H7 (cell line): ENCODE measurements at regions not wholly inside any gene's neighbourhood (a gene's known extent, or its start where the extent isn't known, plus 50 kb on each side); places are given as distances from the start of the nearest gene placed in this dataset.

Experiments used
- DNase-seq: peaks from one replicate; pipeline ENCODE4 v3.0.0; 2012
- H3K27me3 ChIP-seq: 2 replicates; pipeline ENCODE4 v1.6.0; 2011; ENCODE audit warnings: mild to moderate bottlenecking, low read length; ENCODE audit not compliant: control insufficient read depth, insufficient read depth
- H3K36me3 ChIP-seq: replicated peaks from 2 replicates; pipeline ENCODE4 v1.5.1; 2011; ENCODE audit warnings: low read length; ENCODE audit not compliant: control insufficient read depth, insufficient read depth
- H3K4me3 ChIP-seq: 2 replicates; pipeline ENCODE4 v1.5.1; 2011; ENCODE audit warnings: low read depth, mild to moderate bottlenecking, control low read depth, low read length, moderate library complexity; ENCODE audit not compliant: insufficient read depth

- Histone ChIP-seq H3K36me3 (no peaks in the 10 kb centered on the region), H3K4me3 (no peak overlapping the region)
- no peak for DNase-seq
Measured at GRCh38 chr2:111656436-111656835, 227.6 kb downstream of the ANAPC1 start.

GRCh38 chr2:111656894-111657293, 227.1 kb downstream of the ANAPC1 start:
- no peaks in the 10 kb centered on the region for H3K27me3 ChIP-seq
- no peaks in the 10 kb centered on the region for H3K36me3 ChIP-seq
- no peak for DNase-seq
- no peak overlapping the region for H3K4me3 ChIP-seq

More at GRCh38 chr2:111656436-111656835, 227.6 kb downstream of the ANAPC1 start:
- H3K27me3 ChIP-seq = no peaks in the 10 kb centered on the region

DNA sequence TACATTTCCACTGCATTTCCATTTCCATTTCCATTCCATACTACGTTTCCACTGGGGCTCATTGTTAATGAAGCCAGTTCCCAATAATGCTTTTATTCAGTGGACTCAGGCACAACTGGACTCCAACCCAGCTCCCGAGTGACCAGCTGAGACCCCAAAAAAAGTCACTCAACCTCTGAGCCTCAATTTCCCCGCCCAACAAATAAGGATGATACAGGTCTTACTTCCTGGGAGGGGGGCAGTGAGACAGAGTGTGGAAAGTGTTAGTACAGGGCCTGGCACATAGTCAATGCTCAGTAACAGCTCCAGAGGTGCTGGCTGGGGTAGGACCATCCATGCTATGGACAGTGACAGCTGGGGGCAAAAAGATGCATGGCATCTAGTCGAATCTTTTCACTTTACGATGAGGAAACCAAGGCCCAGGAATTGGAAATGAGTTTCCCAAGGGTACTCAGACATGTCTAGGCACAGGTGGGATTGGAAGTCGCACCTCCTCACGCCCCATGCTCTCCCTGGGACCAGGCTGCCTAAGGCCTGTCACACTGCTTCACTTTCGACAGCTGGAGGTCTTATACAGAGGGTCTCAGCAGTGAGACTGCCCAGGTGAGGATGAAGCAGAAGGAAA, 226.5 kb downstream of the ANAPC1 start:
- H3K27me3 ChIP-seq = no peaks in the 10 kb centered on the region
- no peak overlapping the region for H3K4me3 ChIP-seq
- H3K36me3 ChIP-seq = no peaks in the 10 kb centered on the region
- no peak for DNase-seq

GRCh38 chr2:111659361-111660333, 224.3 kb downstream of the ANAPC1 start:
- peak; percentile 71 for DNase-seq
- Histone ChIP-seq H3K4me3 (no peak overlapping the region), H3K27me3 (no peaks in the 10 kb centered on the region), H3K36me3 (no peaks in the 10 kb centered on the region)

- no peaks in the 10 kb centered on the region for H3K27me3 ChIP-seq
- H3K4me3 ChIP-seq = no peak overlapping the region
- no peaks in the 10 kb centered on the region for H3K36me3 ChIP-seq
- DNase-seq = no peak
Measured at GRCh38 chr2:111660811-111661210, 223.2 kb downstream of the ANAPC1 start.

GRCh38 chr2:111661286-111661940, 222.6 kb downstream of the ANAPC1 start:
- Histone ChIP-seq H3K27me3 (no peaks in the 10 kb centered on the region), H3K36me3 (no peaks in the 10 kb centered on the region), H3K4me3 (no peak overlapping the region)
- no peak for DNase-seq

DNA sequence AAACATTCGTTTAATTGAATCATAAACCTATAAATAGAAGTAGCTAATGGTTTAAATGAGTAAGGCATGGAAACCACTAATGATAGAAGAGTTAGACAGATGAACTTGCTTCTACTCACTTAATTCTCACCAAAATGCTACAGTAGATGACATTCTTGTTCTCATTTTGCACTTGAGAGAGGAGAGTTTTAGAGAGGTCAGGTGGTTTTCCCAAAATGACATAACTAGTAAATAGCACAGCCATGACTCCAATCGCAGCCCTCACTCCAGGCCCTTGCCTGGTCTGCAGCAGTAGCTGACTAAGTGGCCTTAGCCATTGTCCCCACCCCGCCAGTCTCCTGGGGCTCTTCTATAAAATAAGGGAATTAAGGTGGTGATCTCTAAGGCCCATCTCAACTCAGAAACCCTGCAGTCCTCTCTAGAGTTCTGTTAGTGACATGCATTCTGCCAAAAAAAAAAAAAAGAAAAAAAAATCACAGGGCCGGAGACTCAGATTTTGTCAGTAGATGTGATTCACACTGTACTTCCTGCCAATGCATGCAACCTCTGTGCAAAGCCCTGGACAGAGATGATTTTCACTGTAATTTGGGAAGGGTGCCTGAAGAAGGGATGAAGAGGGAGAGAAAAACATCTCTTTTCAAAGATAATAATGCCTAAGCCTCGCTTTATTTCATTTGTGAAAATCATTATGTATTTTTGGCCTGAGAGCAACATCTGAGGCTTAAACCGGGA, 221.8 kb downstream of the ANAPC1 start:
- no peaks in the 10 kb centered on the region for H3K27me3 ChIP-seq
- no peak overlapping the region for H3K4me3 ChIP-seq
- DNase-seq = no peak
- H3K36me3 ChIP-seq = no peaks in the 10 kb centered on the region

GRCh38 chr2:111662771-111663470, 221.1 kb downstream of the ANAPC1 start:
- Histone ChIP-seq H3K27me3 (no peaks in the 10 kb centered on the region), H3K4me3 (no peak overlapping the region), H3K36me3 (no peaks in the 10 kb centered on the region)
- DNase-seq = no peak

GRCh38 chr2:111663471-111664274, 220.3 kb downstream of the ANAPC1 start:
- Histone ChIP-seq H3K4me3 (no peak overlapping the region), H3K36me3 (no peaks in the 10 kb centered on the region), H3K27me3 (no peaks in the 10 kb centered on the region)
- DNase-seq = no peak

DNA sequence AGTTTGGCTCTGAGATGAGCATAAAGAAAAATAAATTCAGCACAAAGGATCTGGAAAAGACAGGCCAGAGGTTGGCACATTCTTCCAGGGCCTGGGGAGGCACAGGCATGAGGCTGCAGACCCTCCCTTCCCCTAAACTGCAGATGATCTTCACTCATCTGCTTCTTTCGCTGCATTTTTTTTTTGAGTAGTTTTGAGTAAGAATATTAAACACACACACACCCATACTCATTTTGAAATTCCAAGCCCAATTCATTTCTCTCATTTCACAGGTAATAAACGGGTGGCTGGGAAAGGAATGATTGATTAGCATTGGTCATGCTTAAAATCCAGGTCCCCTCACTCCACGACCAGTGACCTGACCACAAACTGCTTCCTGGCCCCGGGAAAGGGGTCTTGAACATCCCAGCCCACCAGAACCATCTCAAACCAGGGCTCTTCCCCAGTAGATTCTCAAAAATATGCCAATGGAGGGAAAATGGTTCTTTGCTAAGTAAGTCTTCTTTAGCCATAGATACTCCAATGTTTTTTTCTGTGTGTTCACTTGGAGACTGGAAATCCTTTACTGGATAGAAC, 219.6 kb downstream of the ANAPC1 start:
- H3K4me3 ChIP-seq = no peak overlapping the region
- H3K36me3 ChIP-seq = no peaks in the 10 kb centered on the region
- no peak for DNase-seq
- H3K27me3 ChIP-seq = no peaks in the 10 kb centered on the region

DNA sequence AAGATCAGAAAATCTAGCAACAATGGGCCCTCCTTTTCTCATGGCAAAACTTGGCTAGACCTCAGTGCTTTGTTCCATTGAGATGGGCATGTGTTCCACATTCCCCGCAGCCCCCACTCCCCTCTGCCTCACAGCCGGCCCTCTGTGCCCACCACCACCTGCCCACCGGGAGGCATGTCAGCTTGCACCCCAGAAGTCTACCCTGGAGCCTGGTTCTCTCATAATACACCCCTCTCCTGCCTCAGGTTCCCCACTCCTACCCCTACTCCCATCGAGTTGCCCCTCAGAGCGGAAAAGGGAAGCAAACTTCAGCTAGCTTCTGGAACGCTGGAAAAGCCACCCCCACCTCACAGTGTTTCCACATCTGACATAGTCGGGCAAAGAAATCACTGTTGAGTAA, 219.0 kb downstream of the ANAPC1 start:
- Histone ChIP-seq H3K36me3 (no peaks in the 10 kb centered on the region), H3K4me3 (no peak overlapping the region), H3K27me3 (no peaks in the 10 kb centered on the region)
- DNase-seq = no peak

GRCh38 chr2:111665551-111666116, 218.4 kb downstream of the ANAPC1 start:
- no peaks in the 10 kb centered on the region for H3K36me3 ChIP-seq
- H3K4me3 ChIP-seq = no peak overlapping the region
- H3K27me3 ChIP-seq = no peaks in the 10 kb centered on the region
- DNase-seq = no peak

DNA sequence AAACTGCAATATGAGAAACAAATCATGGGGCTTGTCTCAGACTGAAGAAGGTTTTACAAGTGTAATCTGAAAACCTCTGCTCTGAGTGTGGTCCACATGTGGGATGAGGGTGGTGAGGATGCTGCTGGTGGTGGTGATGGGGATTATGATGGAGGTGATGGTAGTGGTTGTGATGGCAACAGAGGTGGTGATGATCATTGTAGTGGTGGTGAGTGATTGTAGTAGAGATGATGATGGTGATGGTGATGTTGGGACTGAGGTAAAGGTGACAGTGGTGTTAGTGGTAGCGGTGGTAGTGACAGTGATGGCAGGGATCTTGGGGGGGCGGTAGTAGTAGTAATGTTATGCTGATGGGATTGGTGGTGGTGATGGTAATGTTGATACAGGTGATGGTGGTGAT, 217.8 kb downstream of the ANAPC1 start:
- no peak for DNase-seq
- Histone ChIP-seq H3K27me3 (no peaks in the 10 kb centered on the region), H3K4me3 (no peak overlapping the region), H3K36me3 (no peaks in the 10 kb centered on the region)
